ENCODE measurements at regions not wholly inside any gene's neighbourhood (a gene's known extent, or its start where the extent isn't known, plus 50 kb on each side); places are given as distances from the start of the nearest gene placed in this dataset.

DNA sequence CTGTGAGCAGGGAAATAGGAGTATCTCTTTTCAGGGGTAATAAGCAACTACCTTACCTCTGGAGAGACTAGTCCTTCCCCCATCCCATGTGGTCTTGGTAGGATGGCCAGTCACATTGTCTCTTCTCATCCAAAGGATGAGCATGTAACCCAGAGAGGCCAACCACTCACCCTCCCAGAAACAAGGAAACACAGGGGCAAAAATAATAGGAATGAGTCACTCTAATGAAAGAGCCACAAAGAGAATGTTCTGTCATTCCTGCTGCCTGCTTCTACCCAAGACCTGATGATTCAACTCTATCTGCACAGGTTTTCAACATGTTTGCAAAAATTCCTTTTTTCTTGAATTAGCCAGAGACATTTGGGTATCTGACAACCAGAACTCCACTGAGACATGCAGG lies 99.3 kb upstream of the NFE2L3 start:
- no peak overlapping the region for H3K4me3 ChIP-seq (ENCODE audit: low read depth, low read length)
- TF ChIP-seq CTCF (IDR thresholded peaks at IDR 0.05; ENCODE audit: control insufficient read depth, extremely low read depth, insufficient read depth) = no peak
- DNase-seq (ENCODE audit: low read depth) = no peak

DNA sequence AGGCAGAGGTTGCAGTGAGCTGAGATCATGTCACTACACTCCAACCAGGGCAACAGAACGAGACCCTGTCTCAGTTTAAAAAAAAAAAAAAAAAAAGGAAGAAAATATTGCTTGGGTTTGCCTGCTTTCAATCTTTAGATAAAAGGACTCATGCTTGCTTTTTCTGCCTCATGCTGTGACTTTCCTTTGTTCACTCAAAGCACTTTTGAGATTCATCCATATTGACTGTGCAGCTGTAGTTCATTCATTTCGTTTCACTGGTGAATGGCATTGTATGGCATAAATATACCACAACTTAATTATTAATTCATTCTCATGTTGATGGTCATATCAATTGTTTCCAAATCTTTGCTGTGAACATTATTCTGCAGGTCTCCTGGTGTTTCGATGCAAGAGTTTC lies 97.6 kb upstream of the NFE2L3 start:
- no peak for TF ChIP-seq CTCF (IDR thresholded peaks at IDR 0.05; ENCODE audit: control insufficient read depth, extremely low read depth, insufficient read depth)
- no peak for DNase-seq (ENCODE audit: low read depth)
- no peak overlapping the region for H3K4me3 ChIP-seq (ENCODE audit: low read depth, low read length)

DNA sequence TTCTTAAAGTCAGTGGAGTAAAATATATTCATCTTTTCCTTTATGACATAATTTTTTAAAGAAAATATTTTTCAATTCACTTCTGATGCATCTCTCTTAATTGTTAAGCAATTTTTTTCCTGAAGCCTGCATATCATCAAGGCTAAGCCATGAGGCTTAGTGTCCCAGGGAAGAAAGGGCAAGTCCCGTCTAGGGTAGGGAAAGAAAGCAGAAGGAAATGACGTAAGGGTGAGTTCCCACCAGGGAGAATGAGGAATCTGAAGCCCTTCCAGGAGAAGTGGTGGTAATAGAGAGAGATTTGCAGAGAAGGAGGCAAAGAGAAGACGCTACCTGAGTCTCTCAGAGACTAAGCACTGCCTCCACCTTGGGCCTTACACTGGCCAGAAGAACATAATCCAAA lies 96.8 kb upstream of the NFE2L3 start:
- no peak for TF ChIP-seq CTCF (IDR thresholded peaks at IDR 0.05; ENCODE audit: control insufficient read depth, extremely low read depth, insufficient read depth)

DNA sequence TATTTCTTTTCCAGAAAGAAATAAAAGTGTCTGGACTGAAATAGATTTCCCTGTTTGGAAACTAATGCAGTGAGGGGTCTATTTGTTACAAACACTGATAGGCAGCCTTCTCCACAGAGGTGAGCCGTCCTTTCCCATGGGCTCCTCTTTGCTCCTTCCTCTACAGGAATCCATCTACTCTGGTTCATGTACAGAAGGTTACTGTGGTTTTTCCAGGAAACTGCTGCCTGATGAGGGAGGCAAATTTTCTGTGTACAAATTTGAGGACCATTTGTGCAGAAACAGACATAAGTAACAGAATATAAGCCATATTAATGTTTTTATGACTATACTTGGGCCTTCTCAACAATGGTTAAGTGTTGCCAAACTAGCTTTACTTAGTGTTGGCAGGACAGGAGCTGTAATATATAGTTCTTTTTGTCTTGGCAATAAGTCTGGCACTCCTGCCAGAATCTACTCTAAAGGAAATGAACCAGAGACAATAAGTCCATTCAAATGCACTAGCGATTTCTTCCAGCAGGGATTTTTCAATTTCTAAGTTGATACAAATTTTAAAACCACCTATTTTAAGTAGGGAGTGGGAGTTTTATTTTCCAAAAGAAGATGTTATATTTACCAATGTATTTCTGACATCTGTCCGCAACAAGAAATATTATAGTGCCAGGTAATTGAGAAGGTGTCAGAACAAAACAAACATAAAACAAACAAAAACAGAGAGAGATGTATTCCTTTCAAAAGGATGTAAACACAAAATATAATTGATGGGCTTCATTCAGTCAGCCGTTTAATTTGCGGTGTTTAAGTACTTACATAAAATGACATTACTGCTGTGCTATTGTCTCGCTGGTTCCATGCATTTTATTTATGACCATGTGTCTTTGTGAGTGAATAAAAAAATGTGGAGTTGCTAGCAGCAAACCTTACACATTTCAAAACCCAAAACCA lies 91.0 kb upstream of the NFE2L3 start:
- peak; percentile 60 for DNase-seq (ENCODE audit: low read depth)
- no peak overlapping the region for H3K4me3 ChIP-seq (ENCODE audit: low read depth, low read length)
- no peak for TF ChIP-seq CTCF (IDR thresholded peaks at IDR 0.05; ENCODE audit: control insufficient read depth, extremely low read depth, insufficient read depth)

More for the DNA sequence above, 96.8 kb upstream of the NFE2L3 start:
- no peak overlapping the region for H3K4me3 ChIP-seq (ENCODE audit: low read depth, low read length)
- DNase-seq (ENCODE audit: low read depth) = no peak

- H3K4me3 ChIP-seq (ENCODE audit: low read depth, low read length) = no peak overlapping the region
- TF ChIP-seq CTCF (IDR thresholded peaks at IDR 0.05; ENCODE audit: control insufficient read depth, extremely low read depth, insufficient read depth) = peak; percentile 77
- DNase-seq (ENCODE audit: low read depth) = peak; percentile 46
Observed at GRCh38 chr7:26061678-26062603, 90.1 kb upstream of the NFE2L3 start.

DNA sequence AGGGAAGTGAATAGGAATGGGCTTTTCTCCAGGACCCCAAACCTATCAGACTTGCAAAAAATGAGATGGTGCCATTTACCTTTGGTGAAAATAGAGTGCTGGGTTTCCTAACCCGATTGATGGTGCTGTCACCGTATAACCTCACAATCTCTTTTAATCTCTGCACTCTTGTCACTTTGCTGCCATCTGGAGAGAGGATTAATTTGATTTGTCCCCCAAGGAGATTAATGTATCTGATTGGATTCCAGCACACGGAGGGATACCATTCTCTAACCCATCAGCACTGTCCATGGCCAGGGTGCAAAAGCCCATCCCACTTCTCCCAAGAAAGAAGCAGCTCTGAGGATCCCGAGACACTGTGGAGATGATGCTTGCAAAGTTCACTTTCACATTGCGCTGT lies 86.3 kb upstream of the NFE2L3 start:
- DNase-seq (ENCODE audit: low read depth) = no peak
- TF ChIP-seq CTCF (IDR thresholded peaks at IDR 0.05; ENCODE audit: control insufficient read depth, extremely low read depth, insufficient read depth) = no peak
- no peak overlapping the region for H3K4me3 ChIP-seq (ENCODE audit: low read depth, low read length)

All from LNCaP clone FGC (cell line).